Neuronal stem cell (in vitro differentiated cells): ENCODE measurements at regions not wholly inside any gene's neighbourhood (a gene's known extent, or its start where the extent isn't known, plus 50 kb on each side); places are given as distances from the start of the nearest gene placed in this dataset.

ENCODE experiments used
- DNase-seq: peaks from one replicate; pipeline ENCODE4 v3.0.0-alpha.2; 2013; ENCODE audit warnings: low spot score
- H2AFZ ChIP-seq: one replicate; pipeline ENCODE4 v1.6.1; 2013; ENCODE audit warnings: mild to moderate bottlenecking, low read length, inconsistent platforms
- H2AK5ac ChIP-seq: 2 replicates; pipeline ENCODE4 v1.6.1; 2013; ENCODE audit warnings: low read depth, mild to moderate bottlenecking, inconsistent platforms, low read length, moderate library complexity, mixed read lengths
- H2BK120ac ChIP-seq: 2 replicates; pipeline ENCODE4 v1.6.1; 2013; ENCODE audit warnings: low read depth, mild to moderate bottlenecking, inconsistent platforms, low read length, moderate library complexity, mixed read lengths
- H2BK12ac ChIP-seq: one replicate; pipeline ENCODE4 v1.6.1; 2013; ENCODE audit warnings: low read length, inconsistent platforms
- H2BK15ac ChIP-seq: 2 replicates; pipeline ENCODE4 v1.6.1; 2013; ENCODE audit warnings: mild to moderate bottlenecking, low read length, inconsistent platforms, mixed read lengths
- H2BK5ac ChIP-seq: one replicate; pipeline ENCODE4 v1.6.1; 2013; ENCODE audit warnings: inconsistent platforms, mild to moderate bottlenecking, low read length, moderate library complexity
- H3K14ac ChIP-seq: one replicate; pipeline ENCODE4 v1.6.1; 2013; ENCODE audit warnings: low read length, inconsistent platforms
- H3K18ac ChIP-seq: 2 replicates; pipeline ENCODE4 v1.6.1; 2013; ENCODE audit warnings: low read length, inconsistent platforms
- H3K23ac ChIP-seq: 2 replicates; pipeline ENCODE4 v1.6.1; 2013; ENCODE audit warnings: low read depth, mild to moderate bottlenecking, mixed read lengths, low read length, inconsistent platforms; ENCODE audit not compliant: poor library complexity
- H3K27ac ChIP-seq: replicated peaks from 3 replicates; pipeline ENCODE4 v1.5.1; 2013; ENCODE audit warnings: low read length, inconsistent platforms
- H3K27me3 ChIP-seq, 3 experiments: 2 replicates each; pipeline ENCODE4 v1.6.1; 2013; ENCODE audit warnings: low read length in 3 of 3, mild to moderate bottlenecking in 2 of 3, inconsistent platforms in 1 of 3, low read depth in 1 of 3, mixed read lengths in 1 of 3, moderate library complexity in 1 of 3; ENCODE audit not compliant: control insufficient read depth in 3 of 3, insufficient read depth in 3 of 3
- H3K36me3 ChIP-seq, 2 donors: replicated peaks in 1 of 2; 2 replicates each; pipeline ENCODE4 v1.6.1; 2013; ENCODE audit warnings: low read length in 2 of 2; ENCODE audit not compliant: control insufficient read depth in 2 of 2, insufficient read depth in 2 of 2
- H3K4ac ChIP-seq: 2 replicates; pipeline ENCODE4 v1.6.1; 2013; ENCODE audit warnings: inconsistent platforms, mild to moderate bottlenecking, low read length, moderate library complexity
- H3K4me1 ChIP-seq, 2 donors: 1 replicate in 1 of 2; 2 replicates in 1 of 2; pipeline ENCODE4 v1.6.1; 2013; ENCODE audit warnings: low read length in 2 of 2, low read depth in 1 of 2; ENCODE audit not compliant: control insufficient read depth in 2 of 2, insufficient read depth in 1 of 2
- H3K4me2 ChIP-seq: one replicate; pipeline ENCODE4 v1.6.1; 2013; ENCODE audit warnings: mild to moderate bottlenecking, low read length, inconsistent platforms; ENCODE audit not compliant: insufficient read depth, poor library complexity, severe bottlenecking
- H3K4me3 ChIP-seq, 2 donors: 2 replicates each; pipeline ENCODE4 v1.5.1; 2013; ENCODE audit warnings: low read length in 2 of 2, mild to moderate bottlenecking in 2 of 2, inconsistent platforms in 1 of 2, moderate library complexity in 1 of 2
- H3K79me1 ChIP-seq: one replicate; pipeline ENCODE4 v1.6.1; 2013; ENCODE audit warnings: low read depth, mild to moderate bottlenecking, inconsistent platforms, low read length, moderate library complexity
- H3K9ac ChIP-seq: one replicate; pipeline ENCODE4 v1.6.1; 2013; ENCODE audit warnings: mild to moderate bottlenecking, low read depth, low read length, inconsistent platforms; ENCODE audit not compliant: poor library complexity
- H3K9me3 ChIP-seq, 2 donors: replicated peaks in 1 of 2; 2 replicates each; pipeline versions ENCODE3 to v1.6.1; 2013; ENCODE audit warnings: low read length in 2 of 2, mild to moderate bottlenecking in 2 of 2, inconsistent platforms in 1 of 2, low read depth in 1 of 2, mixed read lengths in 1 of 2, moderate library complexity in 1 of 2; ENCODE audit not compliant: control insufficient read depth in 2 of 2, insufficient read depth in 1 of 2
- H4K8ac ChIP-seq: one replicate; pipeline ENCODE4 v1.6.1; 2013; ENCODE audit warnings: low read depth, mild to moderate bottlenecking, inconsistent platforms, low read length, moderate library complexity
- H4K91ac ChIP-seq: one replicate; pipeline ENCODE4 v1.6.1; 2013; ENCODE audit warnings: low read length, low read depth, mild to moderate bottlenecking, inconsistent platforms; ENCODE audit not compliant: poor library complexity
- WGBS, 2 donors: extraction: QIAGEN DNeasy Blood & Tissue Kit; methylation state at CpG; one replicate each; pipeline ENCODE4 v1.1.7; 2013; ENCODE audit warnings: missing lambda C conversion rate in 2 of 2, mixed read lengths in 1 of 2; ENCODE audit not compliant: insufficient read length in 2 of 2, insufficient replicate concordance in 1 of 2; ENCODE audit errors: extremely low coverage in 2 of 2; 5-methylcytosine and 5-hydroxymethylcytosine counted together

DNA sequence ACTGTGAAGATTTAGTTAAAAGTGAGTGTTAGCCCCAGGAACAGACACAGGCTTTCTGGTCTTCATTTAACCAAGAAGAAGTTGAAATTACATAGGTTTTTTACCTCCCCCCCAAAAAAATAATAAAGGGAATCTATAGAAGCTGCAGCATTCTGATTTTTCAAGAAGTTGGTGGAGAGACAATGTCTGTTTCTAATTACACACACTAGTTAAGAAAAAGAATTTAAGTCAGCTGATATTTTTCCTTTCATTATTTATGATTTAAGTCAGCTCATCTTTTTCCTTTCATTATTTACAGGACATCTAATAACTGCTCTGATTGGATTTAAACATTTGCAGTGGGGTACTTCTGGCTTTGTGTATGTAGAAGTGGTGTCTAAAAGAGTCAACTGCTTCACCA lies 201.4 kb upstream of the NRP1 start:
- H2AK5ac ChIP-seq, result no peak overlapping the region
- H3K27me3 ChIP-seq, result no peaks in the 10 kb centered on the region
- H3K9ac ChIP-seq, result no peak overlapping the region
- DNase-seq, result no peak
- no peak overlapping the region for H2AFZ ChIP-seq
- H3K27ac ChIP-seq, result no peak overlapping the region
- H3K79me1 ChIP-seq, result no peaks in the 10 kb centered on the region
- H3K4me1 ChIP-seq, result no peaks in the 10 kb centered on the region
- H2BK15ac ChIP-seq, result no peak overlapping the region
- H3K4ac ChIP-seq, result no peak overlapping the region
- no peak overlapping the region for H3K4me2 ChIP-seq
- no peak overlapping the region for H3K23ac ChIP-seq
- H2BK5ac ChIP-seq, result no peak overlapping the region
- no peak overlapping the region for H3K14ac ChIP-seq
- H4K91ac ChIP-seq, result no peak overlapping the region
- H3K4me3 ChIP-seq, result no peak overlapping the region
- H3K9me3 ChIP-seq, result peaks cover 0 to 10% of the 10 kb centered on the region in 2 donors
- no peak overlapping the region for H2BK12ac ChIP-seq
- H3K36me3 ChIP-seq, result no peaks in the 10 kb centered on the region
- H3K18ac ChIP-seq, result no peak overlapping the region
- no peak overlapping the region for H2BK120ac ChIP-seq
- H4K8ac ChIP-seq, result no peak overlapping the region

DNA sequence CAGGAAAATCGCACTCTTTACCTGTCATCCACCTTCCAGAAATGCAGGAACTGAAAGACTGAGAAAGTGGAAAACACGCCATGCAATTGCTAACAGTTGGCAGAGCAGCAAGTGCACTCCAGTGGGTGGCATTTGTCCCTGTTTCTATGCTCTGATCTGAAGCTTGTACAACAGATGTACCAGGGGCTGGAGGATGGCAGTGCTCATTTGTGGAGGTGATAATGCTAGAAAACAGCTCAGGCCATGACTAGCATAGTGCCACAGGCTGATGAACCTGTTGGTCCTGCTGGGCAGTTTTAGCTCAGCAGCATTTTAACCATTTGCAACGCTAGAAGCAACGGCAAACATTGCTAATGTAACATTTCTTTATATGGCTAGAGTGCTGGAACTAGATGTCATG lies 199.9 kb upstream of the NRP1 start:
- Histone ChIP-seq H2BK120ac (no peak overlapping the region), H3K4me1 (no peaks in the 10 kb centered on the region), H3K36me3 (no peaks in the 10 kb centered on the region), H4K91ac (no peak overlapping the region), H3K4ac (no peak overlapping the region), H3K27me3 (no peaks in the 10 kb centered on the region), H3K23ac (no peak overlapping the region), H2AFZ (no peak overlapping the region), H3K9ac (no peak overlapping the region), H2BK12ac (no peak overlapping the region), H3K18ac (no peak overlapping the region), H2BK5ac (no peak overlapping the region), H3K4me2 (no peak overlapping the region), H3K79me1 (no peaks in the 10 kb centered on the region), H2BK15ac (no peak overlapping the region), H4K8ac (no peak overlapping the region), H3K4me3 (no peak overlapping the region), H3K9me3 (peaks cover 0 to 8% of the 10 kb centered on the region in 2 donors), H3K27ac (no peak overlapping the region), H3K14ac (no peak overlapping the region), H2AK5ac (no peak overlapping the region)
- no CpG with 5 or more reads among the region's 4 CpGs for WGBS, 2 donors
- DNase-seq, result no peak

GRCh38 chr10:33533612-33534011 lies 199.1 kb upstream of the NRP1 start:
- no peak overlapping the region for H3K9ac ChIP-seq
- H2BK15ac ChIP-seq, result no peak overlapping the region
- H2BK12ac ChIP-seq, result no peak overlapping the region
- no peak overlapping the region for H3K23ac ChIP-seq
- H3K27me3 ChIP-seq, result no peaks in the 10 kb centered on the region
- no peak overlapping the region for H3K27ac ChIP-seq
- H2BK120ac ChIP-seq, result no peak overlapping the region
- no peaks in the 10 kb centered on the region for H3K4me1 ChIP-seq
- no peak overlapping the region for H2AFZ ChIP-seq
- WGBS, 2 donors, result no CpG with 5 or more reads among the region's 5 CpGs
- no peak overlapping the region for H3K14ac ChIP-seq
- no peak overlapping the region for H3K4me3 ChIP-seq
- H3K18ac ChIP-seq, result no peak overlapping the region
- H3K36me3 ChIP-seq, result no peaks in the 10 kb centered on the region
- H2AK5ac ChIP-seq, result no peak overlapping the region
- H3K9me3 ChIP-seq, result peaks cover 0 to 1% of the 10 kb centered on the region in 2 donors
- DNase-seq, result no peak
- no peak overlapping the region for H4K91ac ChIP-seq
- no peak overlapping the region for H2BK5ac ChIP-seq
- no peaks in the 10 kb centered on the region for H3K79me1 ChIP-seq
- H4K8ac ChIP-seq, result no peak overlapping the region
- H3K4me2 ChIP-seq, result no peak overlapping the region
- H3K4ac ChIP-seq, result no peak overlapping the region

GRCh38 chr10:33532901-33533300 lies 198.4 kb upstream of the NRP1 start:
- no peak overlapping the region for H3K4ac ChIP-seq
- H3K27me3 ChIP-seq, result no peaks in the 10 kb centered on the region
- H3K9me3 ChIP-seq, result no peaks in the 10 kb centered on the region
- H2AK5ac ChIP-seq, result no peak overlapping the region
- no peak overlapping the region for H4K91ac ChIP-seq
- H4K8ac ChIP-seq, result no peak overlapping the region
- no peak overlapping the region for H3K27ac ChIP-seq
- H2BK5ac ChIP-seq, result no peak overlapping the region
- H2BK12ac ChIP-seq, result no peak overlapping the region
- no peak overlapping the region for H3K4me2 ChIP-seq
- H3K9ac ChIP-seq, result no peak overlapping the region
- H3K4me1 ChIP-seq, result no peaks in the 10 kb centered on the region
- WGBS, 2 donors, result no CpG with 5 or more reads among the region's 7 CpGs
- no peak overlapping the region for H3K4me3 ChIP-seq
- DNase-seq, result no peak
- H2BK120ac ChIP-seq, result no peak overlapping the region
- H3K79me1 ChIP-seq, result no peaks in the 10 kb centered on the region
- H3K18ac ChIP-seq, result no peak overlapping the region
- no peaks in the 10 kb centered on the region for H3K36me3 ChIP-seq
- H2AFZ ChIP-seq, result no peak overlapping the region
- H3K14ac ChIP-seq, result no peak overlapping the region
- H2BK15ac ChIP-seq, result no peak overlapping the region
- H3K23ac ChIP-seq, result no peak overlapping the region
